Liver (tissue), 8 donors: ENCODE measurements at regions not wholly inside any gene's neighbourhood (a gene's known extent, or its start where the extent isn't known, plus 50 kb on each side); places are given as distances from the start of the nearest gene placed in this dataset.

ENCODE experiments used
- DNase-seq: peaks from one replicate; pipeline ENCODE4 v3.0.0-alpha.2; 2017; ENCODE audit warnings: low spot score
- H3K27ac ChIP-seq, 2 donors: one replicate each; pipeline ENCODE4 v1.7.0; 2013; ENCODE audit warnings: inconsistent platforms in 2 of 2, low read length in 2 of 2, control low read depth in 1 of 2, low read depth in 1 of 2, mild to moderate bottlenecking in 1 of 2
- H3K27me3 ChIP-seq, 4 donors: one replicate each; pipeline versions ENCODE4 v1.6.1 to v1.7.0; 2013; ENCODE audit warnings: low read length in 3 of 4, inconsistent platforms in 1 of 4, mild to moderate bottlenecking in 1 of 4, moderate library complexity in 1 of 4; ENCODE audit not compliant: control insufficient read depth in 4 of 4, insufficient read depth in 4 of 4
- H3K36me3 ChIP-seq, 4 donors: one replicate each; pipeline versions ENCODE4 v1.6.1 to v1.7.0; 2013; ENCODE audit warnings: low read length in 3 of 4, mild to moderate bottlenecking in 3 of 4, low read depth in 1 of 4, moderate library complexity in 1 of 4; ENCODE audit not compliant: control insufficient read depth in 4 of 4, insufficient read depth in 3 of 4
- H3K4me1 ChIP-seq, 4 donors: one replicate each; pipeline versions ENCODE4 v1.6.1 to v1.7.0; 2013; ENCODE audit warnings: low read length in 3 of 4, mild to moderate bottlenecking in 3 of 4, moderate library complexity in 1 of 4; ENCODE audit not compliant: control insufficient read depth in 4 of 4, insufficient read depth in 4 of 4
- H3K4me3 ChIP-seq, 3 donors: one replicate each; pipeline versions ENCODE4 v1.6.1 to v1.7.0; 2013; ENCODE audit warnings: low read length in 3 of 3, control low read depth in 1 of 3, low read depth in 1 of 3, mild to moderate bottlenecking in 1 of 3
- H3K9ac ChIP-seq, 2 donors: one replicate each; pipeline ENCODE4 v1.7.0; 2013; ENCODE audit warnings: low read length in 2 of 2, mild to moderate bottlenecking in 2 of 2, moderate library complexity in 2 of 2, control low read depth in 1 of 2, low read depth in 1 of 2
- H3K9me3 ChIP-seq, 4 donors: one replicate each; pipeline versions ENCODE4 v1.6.1 to v1.7.0; 2013; ENCODE audit warnings: low read length in 3 of 4; ENCODE audit not compliant: control insufficient read depth in 4 of 4
- ATF3 ChIP-seq: IDR thresholded peaks from 2 replicates; pipeline ENCODE4 v1.6.1; 2016; ENCODE audit warnings: antibody characterized with exemption
- CTCF ChIP-seq: fragments of 150-350 bp; IDR thresholded peaks from 2 replicates; pipeline ENCODE4 v1.5.1; 2017; ENCODE audit warnings: improper control_type of control experiment, low read depth, low read length; ENCODE audit not compliant: missing input control
- EGR1 ChIP-seq, 2 donors: IDR thresholded peaks; 2 replicates each; pipeline ENCODE4 v1.6.1; 2016 to 2018; ENCODE audit warnings: antibody characterized with exemption in 2 of 2, low read depth in 2 of 2
- FOXA1 ChIP-seq: IDR thresholded peaks from 2 replicates; pipeline ENCODE4 v1.6.1; 2016; ENCODE audit warnings: antibody characterized with exemption
- FOXA2 ChIP-seq: IDR thresholded peaks from 2 replicates; pipeline ENCODE4 v1.6.1; 2016; ENCODE audit warnings: antibody characterized with exemption
- GABPA ChIP-seq, 2 donors: IDR thresholded peaks in 1 of 2; conservative IDR thresholded peaks in 1 of 2; 2 replicates each; pipeline ENCODE4 v1.6.1; 2016; ENCODE audit warnings: antibody characterized with exemption in 2 of 2, mild to moderate bottlenecking in 1 of 2, moderate library complexity in 1 of 2
- HNF4A ChIP-seq, 2 donors: conservative IDR thresholded peaks; 2 replicates each; pipeline ENCODE4 v1.6.1; 2016; ENCODE audit warnings: antibody characterized with exemption in 2 of 2, mild to moderate bottlenecking in 2 of 2
- HNF4G ChIP-seq: IDR thresholded peaks from 2 replicates; pipeline ENCODE4 v1.6.1; 2016; ENCODE audit warnings: antibody characterized with exemption
- JUND ChIP-seq, 2 donors: IDR thresholded peaks; 2 replicates each; pipeline ENCODE4 v1.6.1; 2016; ENCODE audit warnings: antibody characterized with exemption in 2 of 2
- MAX ChIP-seq: IDR thresholded peaks from 2 replicates; pipeline ENCODE4 v1.6.1; 2016; ENCODE audit warnings: antibody characterized with exemption
- NR2F2 ChIP-seq: IDR thresholded peaks from 2 replicates; pipeline ENCODE4 v1.6.1; 2016; ENCODE audit warnings: antibody characterized with exemption
- RAD21 ChIP-seq, 2 donors: IDR thresholded peaks; 2 replicates each; pipeline ENCODE4 v1.6.1; 2016; ENCODE audit warnings: antibody characterized with exemption in 2 of 2, mild to moderate bottlenecking in 2 of 2
- REST ChIP-seq: IDR thresholded peaks from 2 replicates; pipeline ENCODE4 v1.6.1; 2016; ENCODE audit warnings: antibody characterized with exemption, mild to moderate bottlenecking
- RXRA ChIP-seq, 2 donors: IDR thresholded peaks; 2 replicates each; pipeline ENCODE4 v1.6.1; 2017 to 2018; ENCODE audit warnings: antibody characterized with exemption in 2 of 2, mild to moderate bottlenecking in 1 of 2
- SP1 ChIP-seq: IDR thresholded peaks from 2 replicates; pipeline ENCODE4 v1.6.1; 2018; ENCODE audit warnings: antibody characterized with exemption, mild to moderate bottlenecking
- TAF1 ChIP-seq: conservative IDR thresholded peaks from 2 replicates; pipeline ENCODE4 v1.6.1; 2016; ENCODE audit warnings: antibody characterized with exemption, mild to moderate bottlenecking
- YY1 ChIP-seq: IDR thresholded peaks from 2 replicates; pipeline ENCODE4 v1.6.1; 2016; ENCODE audit warnings: antibody characterized with exemption, mild to moderate bottlenecking
- ZBTB33 ChIP-seq: IDR thresholded peaks from 2 replicates; pipeline ENCODE4 v1.6.1; 2016; ENCODE audit warnings: antibody characterized with exemption
- WGBS: extraction: QIAGEN DNeasy Blood & Tissue Kit; methylation state at CpG from one replicate; pipeline ENCODE4 v1.1.7; 2013; 5-methylcytosine and 5-hydroxymethylcytosine counted together
- donor health status: healthy.
- donor health status: healthy.
- donor health status: healthy.
- donor health status: healthy.
- donor health status: healthy.

GRCh38 chr13:108086678-108087077, 128.7 kb downstream of the LIG4 start:
- no peak overlapping the region for H3K4me3 ChIP-seq

More at GRCh38 chr13:108086678-108087077, 128.7 kb downstream of the LIG4 start:
- H3K27me3 ChIP-seq: no peaks in the 10 kb centered on the region
- TF ChIP-seq GABPA (IDR thresholded peaks at IDR 0.05 in 1 of 2, conservative IDR thresholded peaks at IDR 0.05 in 1 of 2): no peak
- TF ChIP-seq HNF4G: no peak
- TF ChIP-seq RAD21 (IDR thresholded peaks at IDR 0.05): no peak
- TF ChIP-seq NR2F2: no peak
- TF ChIP-seq HNF4A (conservative IDR thresholded peaks at IDR 0.05): no peak
- TF ChIP-seq CTCF: no peak
- TF ChIP-seq RXRA (IDR thresholded peaks at IDR 0.05): no peak
- TF ChIP-seq EGR1 (IDR thresholded peaks at IDR 0.05; ENCODE audit: low read depth in 2 of 2): no peak
- no peak for TF ChIP-seq YY1
- TF ChIP-seq ATF3: no peak
- no peak for TF ChIP-seq FOXA2
- no peak for TF ChIP-seq FOXA1
- no peak for TF ChIP-seq SP1
- no peak for TF ChIP-seq REST
- TF ChIP-seq MAX: no peak
- TF ChIP-seq TAF1: no peak
- no peak for TF ChIP-seq JUND (IDR thresholded peaks at IDR 0.05)
- TF ChIP-seq ZBTB33: no peak
- no peaks in the 10 kb centered on the region for H3K9me3 ChIP-seq
- WGBS: 55% methylated on average over 2 of the region's 2 CpGs
- DNase-seq: no peak
- no peaks in the 10 kb centered on the region for H3K4me1 ChIP-seq
- no peaks in the 10 kb centered on the region for H3K36me3 ChIP-seq
- H3K9ac ChIP-seq: no peak overlapping the region
- H3K27ac ChIP-seq: no peak overlapping the region
